Endothelial cell of umbilical vein (primary cell): ENCODE measurements at regions not wholly inside any gene's neighbourhood (a gene's known extent, or its start where the extent isn't known, plus 50 kb on each side); places are given as distances from the start of the nearest gene placed in this dataset.

Experiments
- CTCF ChIP-seq, 2 donors: IDR thresholded peaks; 1 replicate in 1 of 2; 2 replicates in 1 of 2; pipeline ENCODE4 v1.5.1; 2011; ENCODE audit warnings: low read length in 2 of 2, mild to moderate bottlenecking in 2 of 2, moderate library complexity in 2 of 2, control low read depth in 1 of 2, inconsistent platforms in 1 of 2, low read depth in 1 of 2; ENCODE audit not compliant: insufficient read depth in 1 of 2; ENCODE audit errors: extremely low read depth in 1 of 2
- FOS ChIP-seq: IDR thresholded peaks from 2 replicates; pipeline ENCODE4 v1.6.1; 2011; ENCODE audit warnings: mild to moderate bottlenecking, low read length, moderate library complexity, borderline replicate concordance; ENCODE audit not compliant: insufficient read depth
- GATA2 ChIP-seq: IDR thresholded peaks from 2 replicates; pipeline ENCODE4 v1.7.0; 2011; ENCODE audit warnings: low read depth, mild to moderate bottlenecking, moderate library complexity, mixed read lengths, low read length; ENCODE audit not compliant: insufficient read length, insufficient read depth
- POLR2A ChIP-seq: IDR thresholded peaks from 2 replicates; pipeline ENCODE4 v1.6.1; 2012; ENCODE audit warnings: low read depth, mild to moderate bottlenecking, control low read depth, low read length
- POLR2AphosphoS5 ChIP-seq: IDR thresholded peaks from 2 replicates; pipeline ENCODE4 v1.6.1; 2012; ENCODE audit warnings: low read depth, mild to moderate bottlenecking, control low read depth, low read length, moderate library complexity; ENCODE audit not compliant: insufficient read depth

DNA sequence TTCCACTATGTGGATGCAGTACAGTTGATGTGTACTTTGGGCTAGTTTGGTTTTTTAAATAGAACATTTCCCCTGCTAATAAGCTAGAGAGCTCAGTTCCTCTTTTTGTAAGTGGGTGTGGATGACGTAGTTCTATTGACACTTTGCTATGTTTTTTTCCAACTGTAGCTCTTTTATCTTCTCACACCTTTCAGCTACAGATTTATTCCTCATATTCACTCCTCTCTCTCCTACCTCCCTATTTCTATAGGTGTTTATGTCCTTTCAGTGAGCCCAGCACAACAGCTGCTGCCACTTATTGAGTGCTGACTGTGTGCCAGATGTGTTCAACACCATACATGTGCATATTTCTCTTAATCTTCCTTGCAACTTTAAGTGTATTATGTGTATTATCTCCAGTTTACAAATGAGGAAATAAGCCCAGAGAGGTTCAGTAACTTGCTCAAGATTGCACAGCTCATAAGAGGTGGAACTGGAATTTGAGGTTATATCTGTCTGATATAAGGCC is 215.7 kb downstream of the SEMA6A start:
- no peak for TF ChIP-seq POLR2A
- no peak for TF ChIP-seq CTCF (IDR thresholded peaks at IDR 0.05; ENCODE audit: extremely low read depth in 1 of 2, insufficient read depth in 1 of 2, low read depth in 1 of 2, low read length in 2 of 2)
- TF ChIP-seq FOS, result no peak
- TF ChIP-seq POLR2AphosphoS5, result no peak
- no peak for TF ChIP-seq GATA2
